ENCODE measurements at regions not wholly inside any gene's neighbourhood (a gene's known extent, or its start where the extent isn't known, plus 50 kb on each side); places are given as distances from the start of the nearest gene placed in this dataset.

- peak; percentile 22 for DNase-seq (ENCODE audit: low spot score)
Observed at GRCh38 chr3:39000008-39000450, 51.7 kb downstream of the SCN11A start.

GRCh38 chr3:38998086-38998485, 53.7 kb downstream of the SCN11A start:
- no peak for DNase-seq (ENCODE audit: low spot score)

GRCh38 chr3:38996193-38996592, 55.6 kb downstream of the SCN11A start:
- no peak for DNase-seq (ENCODE audit: low spot score)

- DNase-seq (ENCODE audit: low spot score) = no peak
Observed at GRCh38 chr3:38994251-38994650, 57.5 kb downstream of the SCN11A start.

GRCh38 chr3:38992117-38992760, 59.5 kb downstream of the SCN11A start:
- no peak for DNase-seq (ENCODE audit: low spot score)

GRCh38 chr3:38990621-38991020, 61.1 kb downstream of the SCN11A start:
- no peak for DNase-seq (ENCODE audit: low spot score)

- DNase-seq (ENCODE audit: low spot score) = no peak
Observed at GRCh38 chr3:38989917-38990510, 61.7 kb downstream of the SCN11A start.

GRCh38 chr3:38988955-38989354, 62.8 kb downstream of the SCN11A start:
- no peak for DNase-seq (ENCODE audit: low spot score)

- no peak for DNase-seq (ENCODE audit: low spot score)
Observed at GRCh38 chr3:38987456-38987855, 64.3 kb downstream of the SCN11A start.

- DNase-seq (ENCODE audit: low spot score) = no peak
Observed at GRCh38 chr3:38986901-38987300, 64.8 kb downstream of the SCN11A start.

- no peak for DNase-seq (ENCODE audit: low spot score)
Observed at GRCh38 chr3:38985981-38986380, 65.8 kb downstream of the SCN11A start.

- no peak for DNase-seq (ENCODE audit: low spot score)
Observed at GRCh38 chr3:38985581-38985980, 66.2 kb downstream of the SCN11A start.

- no peak for DNase-seq (ENCODE audit: low spot score)
Observed at GRCh38 chr3:38984731-38985130, 67.0 kb downstream of the SCN11A start.

- DNase-seq (ENCODE audit: low spot score) = no peak
Observed at GRCh38 chr3:38984110-38984509, 67.6 kb downstream of the SCN11A start.

GRCh38 chr3:38980938-38981337, 70.8 kb downstream of the SCN11A start:
- DNase-seq (ENCODE audit: low spot score) = no peak

- no peak for DNase-seq (ENCODE audit: low spot score)
Observed at GRCh38 chr3:38978729-38979128, 73.0 kb downstream of the SCN11A start.

GRCh38 chr3:38970851-38971638, 80.7 kb downstream of the SCN11A start:
- DNase-seq (ENCODE audit: low spot score) = no peak

GRCh38 chr3:38969317-38970235, 82.2 kb downstream of the SCN11A start:
- DNase-seq (ENCODE audit: low spot score) = no peak

GRCh38 chr3:38968891-38969290, 82.9 kb downstream of the SCN11A start:
- no peak for DNase-seq (ENCODE audit: low spot score)

- DNase-seq (ENCODE audit: low spot score) = no peak
Observed at GRCh38 chr3:38968403-38968802, 83.3 kb downstream of the SCN11A start.

- no peak for DNase-seq (ENCODE audit: low spot score)
Observed at GRCh38 chr3:38967693-38967989, 84.1 kb downstream of the SCN11A start.
